ENCODE measurements at regions not wholly inside any gene's neighbourhood (a gene's known extent, or its start where the extent isn't known, plus 50 kb on each side); places are given as distances from the start of the nearest gene placed in this dataset.

- TF ChIP-seq CTCF (IDR thresholded peaks at IDR 0.05; ENCODE audit: insufficient read depth, low read depth, low read length) (no peak), EZH2 (IDR thresholded peaks at IDR 0.05; ENCODE audit: insufficient read depth, low read length) (no peak)
Observed at GRCh38 chr11:134701564-134702165, 289.6 kb upstream of the B3GAT1 start.

All from astrocyte (in vitro differentiated cells and primary cell).